Left ventricle myocardium superior (tissue), 1 donor: ENCODE measurements at regions not wholly inside any gene's neighbourhood (a gene's known extent, or its start where the extent isn't known, plus 50 kb on each side); places are given as distances from the start of the nearest gene placed in this dataset.
"Not testable (repeated sequence)": the region's sequence is repeated elsewhere in the genome, so short reads cannot be mapped to it uniquely, and the experiment has no call there.

Experiments
- ATAC-seq: fragments of 200-7000 bp; cut with Tn5 transposase; one replicate; pipeline ENCODE4 v1.9.1; 2020; ENCODE audit warnings: mild to moderate bottlenecking, moderate library complexity
- DNase-seq: peaks from one replicate; pipeline ENCODE4 v3.0.0-alpha.2; 2020
- intact Hi-C: fragments of 100-400 bp; cut with micrococcal nuclease; formaldehyde crosslinking; loops from one replicate; pipeline ENCODE4 v1.11.0; 2022
- donor health status: DM: no; HTN: yes; CAD: no; lungs with severe emphysema.

DNA sequence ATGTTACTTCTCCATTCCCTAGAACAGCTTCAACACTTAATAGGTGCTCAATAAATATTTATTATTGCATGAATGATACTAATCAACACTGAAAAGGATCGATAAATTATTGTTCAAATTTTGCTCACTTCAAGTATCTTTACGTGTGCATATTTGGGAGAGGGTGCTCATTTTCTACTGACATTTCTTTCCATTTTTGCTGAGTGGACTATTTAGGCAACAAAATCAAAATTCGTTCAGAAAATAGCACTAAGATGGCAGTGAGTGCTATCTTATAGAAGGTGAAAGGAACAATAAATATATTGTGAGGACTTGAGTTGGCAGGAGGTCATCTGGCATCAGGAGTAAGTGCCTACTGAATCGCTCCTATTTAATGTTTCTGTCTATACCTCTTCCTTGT, 501.9 kb upstream of the IRAK1BP1 start:
- no peak for DNase-seq
- ATAC-seq, result no peak

DNA sequence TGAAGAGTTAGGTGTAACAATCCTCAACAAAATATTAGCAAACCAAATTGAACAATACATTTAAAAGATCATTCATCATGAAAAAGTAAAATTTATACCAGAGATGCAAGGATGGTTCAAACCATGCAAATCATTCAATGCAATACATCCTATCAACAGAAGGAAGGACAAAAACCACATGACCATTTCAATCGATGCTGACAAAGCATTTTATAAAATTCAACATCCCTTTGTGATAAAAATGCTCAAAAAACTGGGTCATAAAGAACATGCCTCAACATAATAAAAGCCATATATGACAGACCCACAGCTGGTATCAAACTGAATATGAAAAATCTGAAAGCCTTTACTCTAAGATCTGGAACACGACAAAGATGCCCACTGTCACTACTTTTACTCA, 490.3 kb upstream of the IRAK1BP1 start:
- ATAC-seq (no peak), DNase-seq (no peak)
- intact Hi-C loops, result no loop called here

More for the DNA sequence above, 501.9 kb upstream of the IRAK1BP1 start:
- intact Hi-C loops, result no loop called here

DNA sequence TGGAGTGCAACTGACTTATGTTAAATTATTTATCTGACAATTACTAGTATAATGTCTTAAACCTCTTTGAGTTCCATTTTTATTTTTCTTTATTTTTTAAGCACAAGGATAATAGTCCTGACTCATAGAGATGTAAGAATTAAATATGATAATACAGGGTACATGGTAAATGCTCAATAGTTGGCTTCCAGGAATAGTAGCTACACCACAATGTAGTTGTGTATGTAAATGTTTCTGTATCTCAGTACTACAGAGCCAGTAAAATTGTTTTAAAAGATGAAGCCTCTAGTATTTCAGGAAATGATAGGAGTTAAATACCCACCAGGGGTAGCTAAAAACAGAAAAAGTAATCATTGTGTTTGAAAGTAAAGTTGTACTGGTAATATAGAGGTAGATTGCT, 487.4 kb upstream of the IRAK1BP1 start:
- DNase-seq (no peak), ATAC-seq (no peak)
- intact Hi-C loops, result no loop called here

DNA sequence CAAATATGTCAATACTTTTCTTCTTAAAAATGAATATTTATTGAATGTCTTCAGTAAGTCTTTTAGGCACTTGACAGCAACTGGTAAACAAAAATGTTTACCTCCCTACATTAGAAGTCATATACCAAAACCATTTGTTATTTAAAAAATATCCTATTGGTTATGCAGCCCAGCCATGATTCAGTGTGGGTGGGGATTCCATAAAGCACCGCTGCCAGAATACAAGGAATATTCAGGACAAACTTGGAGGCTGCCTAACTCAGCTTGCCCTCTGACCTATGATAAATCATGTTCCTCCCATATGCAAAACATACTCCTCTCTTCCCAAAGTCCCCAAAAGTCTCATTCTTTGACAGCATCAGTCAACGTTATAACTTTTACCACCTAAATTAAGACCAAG, 486.8 kb upstream of the IRAK1BP1 start:
- intact Hi-C loops, result no loop called here
- no peak for ATAC-seq
- no peak for DNase-seq

DNA sequence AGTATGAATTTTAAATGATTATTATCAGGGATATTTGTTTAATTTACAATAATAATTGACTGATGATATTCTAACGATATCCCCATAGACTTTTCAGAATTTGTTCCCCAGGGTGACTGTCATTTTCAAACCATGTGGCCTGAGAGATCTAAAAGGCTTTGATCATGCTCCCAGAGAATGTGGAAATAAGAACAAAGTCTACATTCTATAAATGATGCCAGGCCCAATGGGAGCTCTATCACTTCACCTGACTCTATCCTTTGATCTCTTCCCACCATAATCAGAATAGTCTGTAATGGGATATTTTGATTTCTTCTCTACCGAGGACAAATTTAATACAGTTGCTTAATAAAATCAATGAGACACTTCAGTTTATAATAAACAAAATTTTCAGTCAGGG, 483.4 kb upstream of the IRAK1BP1 start:
- ATAC-seq (no peak), DNase-seq (no peak)
- intact Hi-C loops, result no loop called here

DNA sequence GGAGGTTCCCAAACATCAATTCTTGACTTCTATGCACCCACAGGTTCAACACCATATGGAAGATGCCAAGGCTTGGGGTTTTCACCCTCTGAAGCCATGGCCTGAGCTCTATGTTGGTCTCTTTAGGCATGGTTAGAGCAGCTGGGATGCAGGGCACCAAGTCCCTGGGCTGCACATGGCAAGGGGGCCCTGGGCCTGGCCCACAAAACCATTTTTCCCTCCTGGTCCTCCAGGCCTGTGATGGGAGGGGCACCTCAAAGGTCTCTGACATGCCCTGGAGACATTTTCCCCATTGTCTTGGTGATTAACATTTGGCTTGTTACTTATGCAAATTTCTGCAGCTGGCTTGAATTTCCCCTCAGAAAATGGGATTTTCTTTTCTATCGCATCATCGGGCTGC, 480.5 kb upstream of the IRAK1BP1 start:
- intact Hi-C loops, DNase-seq, ATAC-seq: not testable (repeated sequence)

DNA sequence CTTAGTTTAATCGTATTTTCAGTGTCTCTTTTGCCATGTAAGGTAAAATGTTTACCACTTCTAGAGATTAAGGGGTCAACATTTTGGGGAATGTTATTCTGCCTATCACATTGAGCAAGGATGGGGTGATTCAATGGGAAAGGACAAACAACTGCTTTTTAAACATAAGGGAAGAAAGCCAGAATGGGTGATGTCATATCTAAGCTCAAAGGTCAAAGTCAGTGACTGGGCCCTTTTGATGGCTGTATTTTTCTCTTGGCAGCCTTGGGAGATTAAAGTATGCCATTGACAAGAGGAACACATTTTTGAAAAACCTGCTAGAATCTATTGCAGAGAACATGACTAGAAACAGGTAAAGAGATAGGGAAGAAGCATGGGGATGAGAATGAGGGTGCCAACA, 477.3 kb upstream of the IRAK1BP1 start:
- no peak for ATAC-seq
- intact Hi-C loops, result no loop called here

DNA sequence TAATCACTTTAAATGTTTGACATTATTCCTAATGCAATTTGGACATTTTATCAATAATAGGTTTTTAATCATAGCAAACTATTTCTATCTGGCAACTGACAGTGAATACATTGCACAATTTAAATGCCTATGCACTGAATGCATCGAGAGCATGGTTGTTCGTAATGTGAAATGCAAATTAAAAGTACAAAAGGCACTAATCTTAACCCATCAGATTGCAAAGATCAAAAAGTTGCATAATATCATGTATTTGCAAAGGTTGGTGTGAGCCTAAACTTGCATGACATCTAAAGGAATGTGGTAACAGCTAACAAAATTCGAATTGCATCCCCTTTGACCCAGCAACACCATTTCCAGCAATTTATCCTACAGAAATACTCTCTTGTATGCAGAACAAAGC, 469.9 kb upstream of the IRAK1BP1 start:
- DNase-seq (no peak), ATAC-seq (no peak)
- intact Hi-C loops, result no loop called here

More for the DNA sequence above, 477.3 kb upstream of the IRAK1BP1 start:
- DNase-seq, result no peak

DNA sequence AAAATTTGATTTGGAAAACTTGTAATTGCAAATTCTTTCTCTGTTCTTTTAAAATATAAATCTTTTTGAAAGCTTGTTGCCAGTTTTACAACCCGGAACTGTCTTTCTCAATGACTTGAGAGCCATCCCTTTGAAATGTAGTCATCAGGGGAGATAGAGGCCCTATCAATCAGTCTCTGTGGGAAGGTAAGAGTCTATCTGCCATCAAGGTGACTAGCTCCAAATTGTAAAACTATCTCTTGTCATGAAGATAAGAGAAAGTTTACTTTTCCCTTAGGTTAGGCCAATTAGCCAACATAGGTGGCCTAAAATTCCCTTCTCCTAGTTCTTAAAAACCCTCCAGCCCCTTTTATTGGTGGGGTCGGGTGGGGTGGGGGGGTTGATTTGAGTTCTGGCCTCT, 469.1 kb upstream of the IRAK1BP1 start:
- intact Hi-C loops, result no loop called here
- ATAC-seq (no peak), DNase-seq (no peak)

DNA sequence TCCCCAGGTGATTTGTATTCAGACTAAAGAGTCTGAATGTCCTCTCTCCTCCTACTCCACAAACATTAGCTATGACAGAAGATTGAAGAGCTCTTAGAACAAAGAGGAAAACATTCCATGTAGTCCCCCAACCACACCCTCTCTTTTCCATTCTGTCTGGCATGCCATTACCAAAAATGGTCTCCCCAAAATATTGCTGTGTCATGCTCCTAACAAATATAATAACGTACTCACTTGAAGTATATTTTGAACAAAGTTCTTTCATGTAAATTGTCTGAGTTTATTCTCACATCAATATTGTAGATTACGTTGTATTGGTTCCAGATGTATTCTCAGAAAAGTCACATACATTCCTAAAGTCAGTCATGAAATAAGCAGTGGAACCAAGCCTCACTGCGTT, 467.3 kb upstream of the IRAK1BP1 start:
- no peak for ATAC-seq
- intact Hi-C loops, result no loop called here
- DNase-seq, result no peak

DNA sequence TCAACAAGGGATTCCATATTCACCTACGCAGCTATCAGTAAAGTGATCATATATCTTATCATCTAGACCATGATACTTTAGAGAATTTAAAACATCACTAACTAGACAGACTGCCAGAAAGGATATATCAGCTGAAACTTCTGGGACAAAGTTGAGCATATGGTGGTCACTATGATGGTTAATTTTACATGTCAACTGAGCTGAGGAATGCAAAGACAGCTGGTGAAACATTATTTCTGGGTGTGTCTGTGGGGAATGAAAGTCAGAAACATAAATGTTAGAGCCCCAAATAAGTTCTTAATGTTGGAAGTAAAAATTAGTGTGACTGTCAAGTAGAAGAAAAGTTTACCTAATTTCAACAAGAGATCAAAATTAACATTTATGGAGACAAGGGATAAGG, 440.0 kb upstream of the IRAK1BP1 start:
- intact Hi-C loops, result no loop called here
- DNase-seq (no peak), ATAC-seq (no peak)

DNA sequence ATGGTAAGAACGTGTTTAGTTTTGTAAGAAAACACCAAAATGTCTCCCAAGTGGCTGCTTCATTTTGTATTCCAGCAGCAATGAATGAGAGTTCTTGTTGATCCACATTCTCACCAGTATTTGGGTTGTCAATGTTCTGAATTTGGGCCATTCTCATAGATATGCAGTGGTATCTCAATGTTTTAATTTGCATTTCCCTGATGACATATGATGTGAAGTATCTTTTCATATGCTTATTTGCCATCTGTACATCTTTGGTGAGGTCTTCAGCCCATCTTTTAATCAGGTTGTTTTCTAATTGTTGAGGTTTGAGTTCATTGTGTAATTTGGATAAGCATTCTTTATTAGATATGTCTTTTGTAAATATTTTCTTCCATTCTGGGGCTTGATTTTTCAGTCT, 436.8 kb upstream of the IRAK1BP1 start:
- no peak for DNase-seq
- intact Hi-C loops, result no loop called here
- ATAC-seq, result no peak

DNA sequence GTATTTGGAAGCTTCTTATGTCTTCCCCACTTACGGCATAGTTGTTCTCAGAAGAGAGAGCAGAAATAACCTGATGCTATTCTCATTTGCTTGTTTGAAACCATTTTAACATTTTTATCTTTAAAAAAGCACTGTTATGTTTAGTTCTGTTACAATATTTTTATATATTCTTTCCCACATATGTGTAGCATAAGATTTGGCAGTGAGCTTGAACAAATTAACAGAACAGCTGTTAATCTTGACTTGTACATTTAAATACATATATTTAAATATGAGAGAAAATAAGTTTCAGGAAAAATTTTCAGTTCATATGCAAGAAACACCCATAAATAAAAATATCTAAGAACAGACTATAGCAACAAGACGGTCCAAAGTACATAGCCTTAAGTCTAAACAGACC, 431.7 kb upstream of the IRAK1BP1 start:
- no peak for ATAC-seq
- intact Hi-C loops, result no loop called here
- DNase-seq, result no peak

DNA sequence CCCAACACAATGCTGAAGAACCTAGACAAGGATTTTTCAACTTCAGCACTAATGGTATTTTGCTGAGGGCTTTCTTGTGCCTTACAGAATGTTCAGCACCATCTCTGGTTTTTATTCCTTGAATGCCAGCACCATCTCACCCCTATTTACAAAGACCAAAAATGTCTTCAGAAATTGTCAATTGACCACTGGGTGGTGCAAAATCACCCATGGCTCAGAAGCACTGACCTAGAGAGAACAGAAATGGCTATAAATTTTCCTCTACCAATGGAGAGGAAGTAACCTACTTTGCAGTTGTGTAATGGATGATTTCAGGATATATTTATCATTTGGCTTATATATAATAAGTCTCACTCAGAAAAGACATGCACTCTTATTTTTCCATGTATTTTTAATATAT, 431.0 kb upstream of the IRAK1BP1 start:
- DNase-seq (no peak), ATAC-seq (no peak)
- intact Hi-C loops, result no loop called here

DNA sequence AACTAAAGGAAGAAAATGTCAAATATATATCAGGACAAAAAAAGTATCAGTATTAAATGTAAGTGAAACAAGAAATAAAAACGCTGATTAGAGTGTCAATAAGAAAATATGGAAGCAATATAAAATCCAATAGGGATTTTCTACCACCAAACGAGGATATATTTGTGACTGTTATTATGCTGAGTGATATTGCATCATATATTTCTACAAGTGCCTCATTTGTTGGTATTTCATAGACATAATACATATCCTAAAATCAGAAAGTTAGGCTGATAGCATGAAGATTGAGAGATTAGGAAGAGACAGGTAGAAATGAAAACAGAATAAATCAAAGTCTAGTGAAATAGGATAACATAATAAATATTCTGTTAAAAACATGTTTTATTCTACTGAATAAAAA, 429.2 kb upstream of the IRAK1BP1 start:
- DNase-seq (no peak), ATAC-seq (no peak)
- intact Hi-C loops, result no loop called here

DNA sequence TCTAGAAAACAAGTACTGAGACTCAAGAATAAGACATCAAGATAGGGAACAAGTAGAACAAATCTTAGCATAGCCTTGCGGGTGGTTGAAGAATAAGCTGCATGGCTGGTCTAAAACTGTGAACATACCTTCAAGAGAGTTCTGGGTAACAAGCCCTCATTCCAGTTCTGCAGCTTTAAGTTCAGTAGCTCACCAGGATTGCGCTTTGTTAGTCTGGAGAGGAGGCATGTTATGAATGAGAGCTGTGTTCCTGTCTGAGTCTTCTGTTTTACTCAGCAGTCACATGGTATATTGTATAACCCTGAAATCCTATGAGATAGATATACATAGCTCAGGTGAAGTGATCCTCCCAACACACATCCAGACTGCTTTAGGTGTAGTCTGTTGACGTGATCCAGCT, 406.6 kb upstream of the IRAK1BP1 start:
- no peak for DNase-seq
- ATAC-seq, result no peak
- intact Hi-C loops, result no loop called here

DNA sequence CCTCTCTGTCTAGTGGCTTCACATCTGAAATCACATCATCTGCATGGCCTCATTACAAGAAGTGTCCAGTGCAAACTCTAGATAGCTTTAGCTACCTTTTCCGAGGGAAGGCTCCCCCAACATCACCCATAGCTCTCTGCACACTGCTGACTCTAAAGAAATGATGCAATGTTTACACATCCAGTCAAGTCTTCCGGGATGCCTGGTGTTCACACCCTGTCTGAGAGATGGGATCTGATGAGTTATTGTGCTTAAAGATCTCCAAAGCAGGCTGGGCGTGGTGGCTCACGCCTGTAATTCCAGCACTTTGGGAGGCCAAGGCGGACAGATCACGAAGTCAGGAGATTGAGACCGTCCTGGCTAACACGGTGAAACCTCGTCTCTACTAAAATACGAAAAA, 404.6 kb upstream of the IRAK1BP1 start:
- DNase-seq, result no peak
- intact Hi-C loops, result no loop called here
- no peak for ATAC-seq

DNA sequence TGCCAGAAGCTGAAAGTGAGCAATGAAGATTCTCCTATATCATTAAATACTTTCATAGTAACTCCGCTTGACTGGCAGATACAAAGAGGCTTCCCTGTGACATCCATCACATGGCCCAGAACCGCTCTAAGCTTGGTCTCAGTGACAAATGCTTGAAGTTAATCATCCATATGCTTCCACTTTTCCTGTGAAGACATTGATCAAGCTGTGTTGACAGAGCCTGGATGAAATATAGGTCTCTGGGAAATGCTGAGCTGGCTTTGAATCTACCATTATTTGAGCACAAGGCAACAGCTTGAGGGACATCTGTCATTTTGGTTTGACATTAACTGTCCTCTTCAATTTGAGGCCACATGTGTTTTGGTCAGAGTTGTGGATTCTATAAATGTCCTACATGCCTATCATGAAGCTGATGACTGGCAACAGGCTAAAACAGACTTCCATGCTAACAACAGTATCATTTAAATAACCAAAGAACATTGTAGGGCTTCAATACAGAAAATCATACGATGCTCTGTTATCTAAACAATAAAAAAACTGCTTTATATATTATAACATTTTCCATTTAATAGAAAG, 402.2 kb upstream of the IRAK1BP1 start:
- intact Hi-C loops, result no loop called here

DNA sequence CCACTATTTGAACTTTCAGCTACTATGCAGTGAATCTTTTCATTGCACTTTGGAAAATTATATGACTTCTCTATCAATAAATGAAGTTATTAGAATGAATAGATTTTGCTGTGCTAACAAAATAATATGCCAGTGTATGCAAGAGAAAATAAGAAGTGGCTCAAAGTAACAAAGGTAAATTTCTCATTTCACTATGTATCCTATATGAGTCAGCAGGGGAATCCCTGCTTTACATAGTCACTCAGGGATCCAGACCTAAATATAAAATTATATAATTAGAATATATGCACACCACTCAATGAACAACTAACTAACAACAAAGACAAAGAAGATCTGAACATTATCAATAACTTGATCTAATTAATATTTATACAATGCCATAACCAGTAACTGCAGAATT, 390.8 kb upstream of the IRAK1BP1 start:
- DNase-seq (no peak), ATAC-seq (no peak)
- intact Hi-C loops, result no loop called here

More for the DNA sequence above, 402.2 kb upstream of the IRAK1BP1 start:
- ATAC-seq (no peak), DNase-seq (no peak)

DNA sequence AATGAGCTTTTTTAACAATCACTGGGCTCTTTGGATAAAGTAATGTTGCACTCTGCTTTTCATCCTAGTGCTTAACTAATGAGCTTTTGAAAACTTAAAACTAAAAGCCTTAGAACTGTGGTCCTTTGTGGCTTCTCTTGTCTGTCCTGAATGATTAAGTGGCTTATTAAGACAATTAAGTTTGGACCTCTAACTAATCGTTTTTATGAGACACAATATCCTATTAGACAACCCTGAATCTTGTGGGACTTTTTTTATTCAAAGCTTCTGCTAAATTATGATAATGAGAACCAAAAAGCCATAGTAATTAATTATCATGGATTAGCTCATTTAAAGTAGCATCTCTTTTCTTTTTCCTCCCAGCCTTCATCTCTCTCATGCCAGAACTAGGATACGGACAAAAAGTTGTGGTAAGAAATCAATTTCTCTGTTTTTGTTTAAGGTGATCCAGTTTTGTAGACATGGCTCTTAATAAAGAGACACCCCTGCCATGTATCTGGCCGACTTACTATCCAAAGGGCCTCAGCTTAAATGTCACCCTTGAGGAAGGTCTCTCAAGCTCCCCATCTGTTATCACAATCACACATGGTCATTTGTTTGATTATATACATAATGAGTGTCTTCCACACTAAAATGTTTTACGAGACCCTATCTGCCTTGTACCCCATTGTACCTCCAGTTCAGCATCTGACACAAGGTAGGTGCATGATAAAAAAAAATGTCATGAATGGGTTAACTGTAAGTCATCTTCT, 384.4 kb upstream of the IRAK1BP1 start:
- intact Hi-C loops, result no loop called here
- DNase-seq (no peak), ATAC-seq (no peak)

DNA sequence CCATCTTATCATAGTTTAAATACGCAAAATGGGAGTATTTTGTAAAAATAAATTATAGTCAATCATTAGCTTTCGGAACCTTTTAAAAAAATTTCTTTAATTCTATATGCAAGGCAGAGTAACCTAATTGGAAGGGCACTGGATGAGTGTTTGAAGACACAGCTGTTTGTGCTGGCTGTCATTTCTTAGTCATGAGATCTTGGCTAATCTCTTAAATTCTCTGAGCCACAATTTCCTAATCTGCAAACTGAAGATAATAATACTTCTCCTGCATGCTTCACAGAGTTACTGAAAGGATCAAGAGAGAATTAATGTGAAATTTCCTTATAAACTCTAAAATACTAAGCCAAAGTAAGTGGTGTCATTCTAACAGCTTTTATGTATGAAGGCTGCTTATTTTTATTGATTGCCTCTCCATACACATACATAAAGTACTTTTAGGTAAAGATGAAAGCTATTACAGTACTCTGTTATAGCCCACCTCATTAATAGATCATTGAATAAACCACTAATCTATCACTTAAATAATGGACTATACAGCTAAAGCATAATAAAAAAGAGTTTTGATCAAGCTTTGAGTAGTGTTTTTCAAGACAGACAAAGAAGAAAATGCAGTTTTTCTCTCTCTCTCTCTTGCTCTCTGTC, 383.7 kb upstream of the IRAK1BP1 start:
- no peak for DNase-seq
- intact Hi-C loops, result no loop called here
- no peak for ATAC-seq
